Activated T-cell treated with anti-CD3 and anti-CD28 coated beads, Interleukin-2, amount 50 U/mL, for 72 hours (primary cell): ENCODE measurements at regions not wholly inside any gene's neighbourhood (a gene's known extent, or its start where the extent isn't known, plus 50 kb on each side); places are given as distances from the start of the nearest gene placed in this dataset.

Experiments
- ATAC-seq, 2 donors: fragments of 150-1000 bp; cut with Tn5 transposase; replicated peaks in 1 of 2; 2 replicates each; pipeline ENCODE4 v1.10.0; 2021; ENCODE audit warnings: moderate library complexity in 2 of 2, mild to moderate bottlenecking in 1 of 2
- DNase-seq, 2 donors: peaks; one replicate each; pipeline ENCODE4 v3.0.0; 2021 to 2022; ENCODE audit warnings: mixed read lengths in 1 of 2
- H3K27ac Mint-ChIP-seq: one replicate; pipeline ENCODE4 v1.8.0; 2022; ENCODE audit warnings: mild to moderate bottlenecking, moderate library complexity, mixed read lengths
- H3K27me3 Mint-ChIP-seq: one replicate; pipeline ENCODE4 v1.8.0; 2022; ENCODE audit warnings: low read depth, mixed read lengths
- H3K36me3 Mint-ChIP-seq, 2 donors: one replicate each; pipeline ENCODE4 v1.8.0; 2022; ENCODE audit warnings: mixed read lengths in 2 of 2, mild to moderate bottlenecking in 1 of 2; ENCODE audit not compliant: insufficient read depth in 2 of 2
- H3K4me1 Mint-ChIP-seq: one replicate; pipeline ENCODE4 v1.8.0; 2022; ENCODE audit warnings: low read depth, mixed read lengths
- H3K4me3 Mint-ChIP-seq, 2 donors: one replicate each; pipeline ENCODE4 v1.8.0; 2022; ENCODE audit warnings: mild to moderate bottlenecking in 2 of 2, mixed read lengths in 2 of 2, moderate library complexity in 2 of 2
- H3K9me3 Mint-ChIP-seq, 2 donors: one replicate each; pipeline ENCODE4 v1.8.0; 2022; ENCODE audit warnings: mixed read lengths in 2 of 2

- ATAC-seq = no peak
- H3K9me3 Mint-ChIP-seq = peaks cover 3 to 5% of the 10 kb centered on the region in 2 donors
- H3K4me3 Mint-ChIP-seq = no peak overlapping the region
- H3K4me1 Mint-ChIP-seq = no peaks in the 10 kb centered on the region
- H3K27me3 Mint-ChIP-seq = no peaks in the 10 kb centered on the region
- H3K36me3 Mint-ChIP-seq = peaks cover 0 to 4% of the 10 kb centered on the region in 2 donors
- DNase-seq = no peak
- no peak overlapping the region for H3K27ac Mint-ChIP-seq
These were observed 1286.2 kb upstream of the EYS start for GRCh38 chr6:66993272-66993671.

- DNase-seq (no peak), ATAC-seq (no peak)
- H3K36me3 Mint-ChIP-seq = peaks cover 0 to 2% of the 10 kb centered on the region in 2 donors
- H3K9me3 Mint-ChIP-seq = peaks cover 3 to 6% of the 10 kb centered on the region in 2 donors
- H3K4me1 Mint-ChIP-seq = no peaks in the 10 kb centered on the region
- no peak overlapping the region for H3K27ac Mint-ChIP-seq
- no peak overlapping the region for H3K4me3 Mint-ChIP-seq
- no peaks in the 10 kb centered on the region for H3K27me3 Mint-ChIP-seq
These were observed 1285.6 kb upstream of the EYS start for GRCh38 chr6:66992660-66993059.

- peaks cover 5 to 6% of the 10 kb centered on the region in 2 donors for H3K9me3 Mint-ChIP-seq
- no peak overlapping the region for H3K4me3 Mint-ChIP-seq
- H3K4me1 Mint-ChIP-seq = no peaks in the 10 kb centered on the region
- DNase-seq (no peak), ATAC-seq (no peak)
- no peak overlapping the region for H3K27ac Mint-ChIP-seq
- H3K27me3 Mint-ChIP-seq = no peaks in the 10 kb centered on the region
- H3K36me3 Mint-ChIP-seq = peaks cover 0 to under 1% of the 10 kb centered on the region in 2 donors
These were observed 1279.9 kb upstream of the EYS start for GRCh38 chr6:66986940-66987339.

GRCh38 chr6:66985816-66986215 lies 1278.8 kb upstream of the EYS start:
- H3K4me1 Mint-ChIP-seq = no peaks in the 10 kb centered on the region
- no peak overlapping the region for H3K27ac Mint-ChIP-seq
- DNase-seq (no peak), ATAC-seq (no peak)
- peaks cover 5 to 8% of the 10 kb centered on the region in 2 donors for H3K9me3 Mint-ChIP-seq
- no peak overlapping the region for H3K4me3 Mint-ChIP-seq
- H3K27me3 Mint-ChIP-seq = no peaks in the 10 kb centered on the region
- no peaks in the 10 kb centered on the region for H3K36me3 Mint-ChIP-seq

GRCh38 chr6:66970373-66970772 lies 1263.3 kb upstream of the EYS start:
- H3K27ac Mint-ChIP-seq = no peak overlapping the region
- DNase-seq (no peak), ATAC-seq (no peak)
- peaks cover 1 to 8% of the 10 kb centered on the region in 2 donors for H3K9me3 Mint-ChIP-seq
- H3K4me3 Mint-ChIP-seq = no peak overlapping the region
- no peaks in the 10 kb centered on the region for H3K4me1 Mint-ChIP-seq
- H3K36me3 Mint-ChIP-seq = no peaks in the 10 kb centered on the region
- no peaks in the 10 kb centered on the region for H3K27me3 Mint-ChIP-seq

- no peak for ATAC-seq
- H3K27ac Mint-ChIP-seq = no peak overlapping the region
- H3K4me1 Mint-ChIP-seq = no peaks in the 10 kb centered on the region
- no peak overlapping the region for H3K4me3 Mint-ChIP-seq
- no peaks in the 10 kb centered on the region for H3K27me3 Mint-ChIP-seq
- no peak for DNase-seq
- peaks cover 1 to 5% of the 10 kb centered on the region in 2 donors for H3K9me3 Mint-ChIP-seq
- H3K36me3 Mint-ChIP-seq = no peaks in the 10 kb centered on the region
These were observed 1258.2 kb upstream of the EYS start for GRCh38 chr6:66965227-66965626.

- ATAC-seq (no peak), DNase-seq (no peak)
- Mint-ChIP-seq H3K4me3 (no peak overlapping the region), H3K27me3 (no peaks in the 10 kb centered on the region), H3K9me3 (peaks cover 0 to 3% of the 10 kb centered on the region in 2 donors), H3K27ac (no peak overlapping the region), H3K4me1 (no peaks in the 10 kb centered on the region), H3K36me3 (no peaks in the 10 kb centered on the region)
These were observed 1257.2 kb upstream of the EYS start for GRCh38 chr6:66964216-66964615.

GRCh38 chr6:66962082-66962481 lies 1255.1 kb upstream of the EYS start:
- Mint-ChIP-seq H3K27ac (no peak overlapping the region), H3K36me3 (no peaks in the 10 kb centered on the region), H3K4me1 (no peaks in the 10 kb centered on the region), H3K9me3 (peaks cover 0 to 5% of the 10 kb centered on the region in 2 donors), H3K4me3 (no peak overlapping the region), H3K27me3 (no peaks in the 10 kb centered on the region)
- ATAC-seq (no peak), DNase-seq (no peak)

GRCh38 chr6:66961191-66961590 lies 1254.2 kb upstream of the EYS start:
- H3K4me1 Mint-ChIP-seq = no peaks in the 10 kb centered on the region
- no peaks in the 10 kb centered on the region for H3K36me3 Mint-ChIP-seq
- peaks cover 0 to 5% of the 10 kb centered on the region in 2 donors for H3K9me3 Mint-ChIP-seq
- DNase-seq = no peak
- no peak overlapping the region for H3K4me3 Mint-ChIP-seq
- H3K27me3 Mint-ChIP-seq = no peaks in the 10 kb centered on the region
- no peak overlapping the region for H3K27ac Mint-ChIP-seq
- ATAC-seq = no peak

GRCh38 chr6:66949191-66949661 lies 1242.2 kb upstream of the EYS start:
- no peaks in the 10 kb centered on the region for H3K27me3 Mint-ChIP-seq
- DNase-seq (no peak), ATAC-seq (no peak)
- peaks cover 5 to 8% of the 10 kb centered on the region in 2 donors for H3K9me3 Mint-ChIP-seq
- no peak overlapping the region for H3K27ac Mint-ChIP-seq
- H3K36me3 Mint-ChIP-seq = peaks cover 2 to 3% of the 10 kb centered on the region in 2 donors
- no peaks in the 10 kb centered on the region for H3K4me1 Mint-ChIP-seq
- H3K4me3 Mint-ChIP-seq = no peak overlapping the region

- DNase-seq (no peak), ATAC-seq (no peak)
- H3K4me1 Mint-ChIP-seq = no peaks in the 10 kb centered on the region
- H3K27me3 Mint-ChIP-seq = no peaks in the 10 kb centered on the region
- H3K9me3 Mint-ChIP-seq = peaks cover 8 to 11% of the 10 kb centered on the region in 2 donors
- H3K36me3 Mint-ChIP-seq = peaks cover 2 to 3% of the 10 kb centered on the region in 2 donors
- H3K4me3 Mint-ChIP-seq = no peak overlapping the region
- no peak overlapping the region for H3K27ac Mint-ChIP-seq
These were observed 1241.1 kb upstream of the EYS start for GRCh38 chr6:66948106-66948505.

GRCh38 chr6:66940003-66940402 lies 1233.0 kb upstream of the EYS start:
- H3K36me3 Mint-ChIP-seq = no peaks in the 10 kb centered on the region
- no peaks in the 10 kb centered on the region for H3K4me1 Mint-ChIP-seq
- no peaks in the 10 kb centered on the region for H3K27me3 Mint-ChIP-seq
- peaks cover 17% of the 10 kb centered on the region in 2 donors for H3K9me3 Mint-ChIP-seq
- DNase-seq (no peak), ATAC-seq (no peak)
- H3K4me3 Mint-ChIP-seq = no peak overlapping the region
- no peak overlapping the region for H3K27ac Mint-ChIP-seq

- Mint-ChIP-seq H3K9me3 (peaks cover 8 to 10% of the 10 kb centered on the region in 2 donors), H3K4me3 (no peak overlapping the region), H3K27me3 (no peaks in the 10 kb centered on the region), H3K27ac (no peak overlapping the region), H3K36me3 (no peaks in the 10 kb centered on the region), H3K4me1 (no peaks in the 10 kb centered on the region)
- DNase-seq = no peak
- no peak for ATAC-seq
These were observed 1230.2 kb upstream of the EYS start for GRCh38 chr6:66937180-66937579.

GRCh38 chr6:66935612-66936011 lies 1228.6 kb upstream of the EYS start:
- ATAC-seq (no peak), DNase-seq (no peak)
- Mint-ChIP-seq H3K27ac (no peak overlapping the region), H3K36me3 (no peaks in the 10 kb centered on the region), H3K4me3 (no peak overlapping the region), H3K4me1 (no peaks in the 10 kb centered on the region), H3K9me3 (peaks cover 6 to 8% of the 10 kb centered on the region in 2 donors), H3K27me3 (no peaks in the 10 kb centered on the region)
